Ectodermal cell (in vitro differentiated cells): ENCODE measurements at regions not wholly inside any gene's neighbourhood (a gene's known extent, or its start where the extent isn't known, plus 50 kb on each side); places are given as distances from the start of the nearest gene placed in this dataset.

Source experiments
- H3K27ac ChIP-seq: 2 replicates; pipeline ENCODE4 v1.7.0; 2013; ENCODE audit warnings: mild to moderate bottlenecking, low read depth, low read length; ENCODE audit not compliant: insufficient read depth, poor library complexity, severe bottlenecking
- H3K27me3 ChIP-seq: 2 replicates; pipeline ENCODE4 v1.7.0; 2013; ENCODE audit warnings: mild to moderate bottlenecking, low read length; ENCODE audit not compliant: insufficient read depth, control insufficient read depth, poor library complexity, severe bottlenecking
- H3K36me3 ChIP-seq: one replicate; pipeline ENCODE4 v1.7.0; 2013; ENCODE audit warnings: low read length; ENCODE audit not compliant: control insufficient read depth, insufficient read depth
- H3K4me1 ChIP-seq: one replicate; pipeline ENCODE4 v1.7.0; 2013; ENCODE audit warnings: low read length; ENCODE audit not compliant: control insufficient read depth, insufficient read depth
- H3K4me3 ChIP-seq: 2 replicates; pipeline ENCODE4 v1.7.0; 2013; ENCODE audit warnings: low read depth, low read length, control low read depth; ENCODE audit not compliant: insufficient read depth
- H3K9me3 ChIP-seq: 2 replicates; pipeline ENCODE4 v1.7.0; 2013; ENCODE audit warnings: mild to moderate bottlenecking, low read length, moderate library complexity; ENCODE audit not compliant: control insufficient read depth
- WGBS, 2 experiments: methylation state at CpG; one replicate each; pipeline ENCODE4 v1.1.7; 2013; ENCODE audit warnings: missing lambda C conversion rate in 2 of 2; 5-methylcytosine and 5-hydroxymethylcytosine counted together

DNA sequence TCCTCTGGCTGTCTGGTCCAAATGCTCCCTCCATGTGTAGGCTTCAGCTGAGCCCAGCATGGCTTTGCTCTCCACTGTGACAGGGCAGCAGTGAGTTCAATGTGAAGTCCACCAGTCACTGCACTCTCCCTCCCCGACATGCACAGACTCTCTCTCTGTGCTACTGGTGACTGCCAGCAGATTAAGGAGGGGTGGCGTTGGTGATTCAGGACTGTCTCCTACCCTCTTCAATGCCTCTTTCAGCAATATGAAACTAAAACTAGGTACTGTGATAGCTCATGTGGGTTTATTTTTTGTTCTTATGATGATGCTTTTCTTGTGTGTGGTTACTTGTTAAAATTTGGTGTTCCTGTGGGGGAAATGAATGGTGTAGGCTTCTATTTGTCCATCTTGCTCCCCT, 201.0 kb upstream of the RBMS1 start:
- 46 to 100% methylated on average over 1 to 2 of the region's 2 CpGs for WGBS, 2 experiments

DNA sequence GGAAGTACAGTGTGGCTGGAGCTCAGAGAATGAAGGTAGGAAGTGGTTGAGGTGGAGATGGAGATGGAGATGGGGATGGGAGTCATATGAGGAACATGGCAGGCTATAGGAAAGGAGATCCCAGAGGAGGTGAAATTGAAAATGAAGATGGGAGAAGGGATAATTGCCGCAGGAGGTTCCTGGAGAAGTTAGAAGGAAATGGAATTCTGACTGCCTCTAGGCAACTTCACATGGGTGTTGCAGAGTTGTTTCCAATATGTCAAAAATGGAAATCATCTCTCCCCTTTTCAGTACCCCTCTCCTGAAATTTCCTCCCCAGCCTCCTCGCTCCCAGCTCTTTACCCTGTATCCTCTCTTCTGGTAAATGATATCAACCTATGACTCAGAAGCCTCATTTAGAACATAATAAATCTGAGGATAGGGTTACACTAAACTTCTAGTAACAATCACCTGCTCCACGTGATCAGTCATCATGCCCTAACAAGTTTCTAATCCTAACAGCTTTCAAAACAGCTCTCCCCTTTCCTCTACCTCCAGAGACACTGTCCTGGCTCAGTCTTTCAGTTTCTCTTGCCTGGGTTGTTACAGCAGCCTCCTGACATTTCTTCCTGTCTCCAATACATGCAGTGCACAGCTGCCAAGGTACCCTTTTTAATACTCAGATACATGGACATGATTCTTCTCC, 201.9 kb upstream of the RBMS1 start:
- no peaks in the 10 kb centered on the region for H3K36me3 ChIP-seq
- no peaks in the 10 kb centered on the region for H3K4me1 ChIP-seq
- H3K9me3 ChIP-seq: no peaks in the 10 kb centered on the region
- no peak overlapping the region for H3K4me3 ChIP-seq
- H3K27ac ChIP-seq: no peak overlapping the region
- no peaks in the 10 kb centered on the region for H3K27me3 ChIP-seq
- 90 to 95% methylated on average over 3 of the region's 3 CpGs for WGBS, 2 experiments

More for the DNA sequence above, 201.0 kb upstream of the RBMS1 start:
- Histone ChIP-seq H3K9me3 (no peaks in the 10 kb centered on the region), H3K4me1 (no peaks in the 10 kb centered on the region), H3K27me3 (no peaks in the 10 kb centered on the region), H3K36me3 (no peaks in the 10 kb centered on the region), H3K4me3 (no peak overlapping the region), H3K27ac (no peak overlapping the region)

DNA sequence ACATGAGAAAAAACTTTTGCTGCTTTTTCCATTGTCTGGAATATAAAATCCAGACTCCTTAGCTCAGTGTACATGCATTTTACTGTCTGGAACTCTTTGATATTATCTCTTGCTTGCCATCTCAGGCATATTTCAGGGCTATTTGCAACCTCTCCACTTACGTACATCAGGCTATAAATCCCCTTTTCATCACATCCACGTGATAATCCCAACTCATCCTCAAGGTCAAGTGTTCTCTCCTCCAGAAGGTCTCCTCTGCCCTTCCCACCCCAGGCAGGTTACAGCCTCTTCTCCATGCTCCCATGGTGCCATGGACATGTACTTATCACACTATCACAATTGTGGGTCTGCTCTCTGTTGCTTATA, 202.5 kb upstream of the RBMS1 start:
- no peaks in the 10 kb centered on the region for H3K36me3 ChIP-seq
- H3K4me1 ChIP-seq: no peaks in the 10 kb centered on the region
- no peaks in the 10 kb centered on the region for H3K27me3 ChIP-seq
- H3K9me3 ChIP-seq: no peaks in the 10 kb centered on the region
- H3K27ac ChIP-seq: no peak overlapping the region
- 90 to 93% methylated on average over 2 of the region's 2 CpGs for WGBS, 2 experiments
- no peak overlapping the region for H3K4me3 ChIP-seq

DNA sequence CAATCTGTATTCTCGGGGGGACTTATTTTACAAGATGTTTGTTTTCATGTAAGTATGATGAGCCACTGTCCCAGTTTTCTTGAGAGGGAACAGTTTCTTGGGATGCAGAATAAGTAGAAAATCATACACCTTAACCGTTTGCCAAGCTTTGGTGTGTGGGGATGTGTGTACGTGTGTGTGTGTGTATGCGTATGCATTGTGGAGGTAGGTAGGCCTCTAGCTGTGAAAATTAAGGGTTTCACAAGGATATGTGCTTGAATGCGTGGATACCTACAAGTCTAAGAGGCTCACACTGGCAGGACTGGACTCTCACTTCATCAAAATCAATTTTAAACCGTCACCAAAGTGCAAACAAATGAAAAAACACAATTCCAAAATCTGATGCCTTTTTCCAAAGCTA, 204.2 kb upstream of the RBMS1 start:
- H3K36me3 ChIP-seq: no peaks in the 10 kb centered on the region
- no peaks in the 10 kb centered on the region for H3K27me3 ChIP-seq
- H3K27ac ChIP-seq: no peak overlapping the region
- WGBS, 2 experiments: 93 to 96% methylated on average over 6 of the region's 6 CpGs
- no peaks in the 10 kb centered on the region for H3K9me3 ChIP-seq
- H3K4me1 ChIP-seq: no peaks in the 10 kb centered on the region
- no peak overlapping the region for H3K4me3 ChIP-seq

DNA sequence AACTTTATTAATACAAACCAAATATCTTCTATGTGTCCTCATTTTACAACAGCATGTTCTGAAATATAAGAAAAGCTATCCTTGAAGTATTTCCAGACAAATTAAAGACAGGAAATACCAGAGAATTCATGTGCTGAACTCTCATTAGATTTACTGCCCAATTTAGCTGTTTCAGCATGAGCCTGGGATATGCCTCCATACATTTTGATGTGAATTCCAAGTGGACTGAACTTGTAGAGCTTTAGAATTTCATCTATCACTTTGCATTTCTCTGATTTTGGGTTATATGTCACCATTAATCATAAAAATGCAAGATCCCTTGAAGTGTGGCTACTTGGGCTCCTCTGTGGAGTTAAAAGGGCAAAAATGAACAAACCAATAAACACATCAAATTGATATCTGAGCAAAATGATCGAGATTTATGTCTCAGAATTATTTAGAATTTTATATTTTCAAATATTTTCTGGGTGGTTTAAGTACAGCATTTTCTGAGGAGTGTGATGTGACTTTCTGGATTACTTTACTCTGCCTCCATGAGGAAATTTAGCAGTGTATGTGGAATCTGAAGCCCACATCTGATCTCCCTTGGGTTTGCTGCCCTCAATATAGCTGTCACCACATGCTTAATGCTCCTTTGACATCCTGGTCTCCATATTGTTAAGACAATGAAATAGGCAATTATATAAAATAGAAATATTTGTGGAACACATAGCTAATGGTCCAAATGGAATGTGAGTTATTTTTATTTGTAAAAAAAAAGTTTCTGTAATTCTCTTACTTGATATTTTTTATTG, 206.6 kb upstream of the RBMS1 start:
- no peaks in the 10 kb centered on the region for H3K27me3 ChIP-seq
- no peak overlapping the region for H3K27ac ChIP-seq
- no peak overlapping the region for H3K4me3 ChIP-seq
- peaks cover 13% of the 10 kb centered on the region for H3K4me1 ChIP-seq
- no peaks in the 10 kb centered on the region for H3K9me3 ChIP-seq
- WGBS, 2 experiments: 100% methylated on average over 1 of the region's 1 CpG; no CpG with 5 or more reads in 1 of the 2 experiments
- H3K36me3 ChIP-seq: no peaks in the 10 kb centered on the region

DNA sequence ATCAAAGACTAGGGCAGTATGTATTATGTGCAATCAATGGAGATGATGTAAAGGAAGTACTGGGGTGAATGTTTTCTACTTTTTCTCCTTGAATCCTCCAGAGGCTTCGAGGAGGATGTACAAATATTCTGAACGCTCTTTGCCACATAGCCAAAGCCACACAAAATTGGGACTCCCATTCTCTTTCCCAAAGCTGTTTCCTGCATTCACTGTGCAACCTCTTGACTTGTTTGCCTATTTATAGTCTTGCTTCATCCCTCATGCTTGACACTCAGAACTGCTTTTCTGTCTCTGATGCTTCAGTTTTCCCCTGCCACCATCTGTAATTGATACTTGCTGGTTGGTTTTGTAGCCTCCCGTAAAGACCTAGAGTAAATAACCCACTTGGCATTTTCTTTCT, 208.2 kb upstream of the RBMS1 start:
- Histone ChIP-seq H3K27ac (no peak overlapping the region), H3K4me3 (no peak overlapping the region), H3K27me3 (no peaks in the 10 kb centered on the region), H3K9me3 (no peaks in the 10 kb centered on the region), H3K4me1 (peaks cover 13% of the 10 kb centered on the region), H3K36me3 (no peaks in the 10 kb centered on the region)
- 89 to 93% methylated on average over 1 to 2 of the region's 3 CpGs for WGBS, 2 experiments

DNA sequence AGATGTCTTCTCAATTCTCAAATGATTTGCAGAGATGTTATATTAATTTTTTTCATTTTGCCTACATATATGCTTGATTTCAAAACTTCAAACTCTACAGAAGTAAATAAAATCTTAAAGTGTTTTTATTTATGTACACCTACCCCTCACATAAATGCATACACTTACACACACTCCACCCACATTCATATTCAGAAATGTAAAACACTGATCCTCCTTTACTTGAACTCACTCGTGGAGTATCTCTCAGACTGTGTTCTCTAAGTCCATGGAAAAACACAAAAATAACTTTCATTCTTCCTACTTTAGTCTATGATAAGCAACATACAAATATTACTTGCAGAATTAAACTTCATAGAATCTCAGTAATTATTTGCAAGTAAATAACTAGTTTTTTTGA, 209.1 kb upstream of the RBMS1 start:
- no peak overlapping the region for H3K4me3 ChIP-seq
- no peaks in the 10 kb centered on the region for H3K36me3 ChIP-seq
- peaks cover 13% of the 10 kb centered on the region for H3K4me1 ChIP-seq
- 78 to 93% methylated on average over 1 of the region's 1 CpG for WGBS, 2 experiments
- H3K27me3 ChIP-seq: no peaks in the 10 kb centered on the region
- H3K27ac ChIP-seq: no peak overlapping the region
- H3K9me3 ChIP-seq: no peaks in the 10 kb centered on the region

DNA sequence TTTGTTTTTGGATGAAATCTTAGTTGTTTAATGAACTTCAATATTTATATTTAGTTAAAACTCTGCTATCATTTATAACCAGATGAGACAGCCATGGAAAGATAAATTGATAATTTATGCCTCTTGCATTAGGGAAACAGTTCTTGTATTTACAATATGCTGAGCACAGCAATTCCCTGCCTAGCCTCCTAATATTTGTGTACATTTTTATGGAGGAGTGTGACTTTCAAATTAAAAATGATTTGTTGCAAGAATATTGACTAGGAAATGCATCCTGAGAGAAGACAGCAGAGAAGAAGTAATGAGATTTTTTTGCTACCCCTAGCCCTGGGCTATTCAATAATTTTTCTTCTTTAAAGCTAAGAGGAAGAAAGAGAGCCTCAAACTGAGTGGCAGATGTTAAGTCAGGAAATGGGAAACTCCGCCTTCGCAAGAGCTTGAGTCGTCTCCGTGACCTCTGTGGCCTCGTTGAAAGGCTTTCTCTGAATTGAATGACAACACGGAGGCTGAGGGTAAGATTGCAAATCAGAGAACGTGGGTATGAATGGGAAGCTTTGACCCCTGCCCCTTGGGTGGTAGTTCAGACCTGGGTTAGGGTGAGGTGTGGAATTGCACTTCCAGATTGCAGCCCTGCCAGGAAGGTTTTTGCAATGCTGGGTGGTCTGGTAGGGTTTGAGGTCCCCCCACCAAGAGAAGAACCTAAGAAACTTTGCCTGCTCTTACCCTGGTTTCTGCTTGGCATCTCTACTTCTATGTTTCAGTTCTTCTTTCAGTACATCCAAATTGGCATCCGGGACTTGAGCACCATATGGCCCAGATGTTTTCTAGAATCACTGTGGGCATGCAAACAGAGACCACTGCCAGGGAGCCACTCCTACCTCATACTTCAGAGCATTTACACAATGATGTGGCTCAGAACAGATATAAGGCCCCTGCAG, 210.3 kb upstream of the RBMS1 start:
- no peaks in the 10 kb centered on the region for H3K27me3 ChIP-seq
- H3K36me3 ChIP-seq: no peaks in the 10 kb centered on the region
- no peaks in the 10 kb centered on the region for H3K9me3 ChIP-seq
- WGBS, 2 experiments: 16 to 17% methylated on average over 8 of the region's 8 CpGs
- H3K4me1 ChIP-seq: peaks cover 13% of the 10 kb centered on the region
- H3K27ac ChIP-seq: peak overlapping the region; percentile 11
- no peak overlapping the region for H3K4me3 ChIP-seq

DNA sequence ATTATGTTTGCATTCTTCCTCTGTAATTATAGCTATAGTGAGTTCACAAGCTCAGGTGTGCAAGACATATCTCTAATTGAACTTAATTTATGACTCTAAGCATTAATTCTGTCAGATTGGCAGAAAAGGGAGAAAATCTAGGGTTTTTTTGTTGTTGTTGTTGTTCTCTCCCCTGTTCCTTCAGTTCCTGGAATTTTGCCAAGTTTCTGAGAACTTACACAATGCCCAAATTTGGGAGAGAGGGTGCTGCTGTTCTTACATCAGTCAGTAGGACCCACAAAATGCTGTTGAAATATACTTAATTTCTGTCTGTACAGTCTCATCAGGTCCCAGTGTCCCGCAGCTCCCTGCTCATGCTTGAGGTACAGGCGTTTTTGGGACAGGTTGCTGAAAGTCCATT, 221.8 kb upstream of the RBMS1 start:
- WGBS, 2 experiments: 91% methylated on average over 2 of the region's 2 CpGs
- Histone ChIP-seq H3K27ac (no peak overlapping the region), H3K4me1 (no peaks in the 10 kb centered on the region), H3K9me3 (no peaks in the 10 kb centered on the region), H3K27me3 (no peaks in the 10 kb centered on the region), H3K36me3 (no peaks in the 10 kb centered on the region), H3K4me3 (no peak overlapping the region)

DNA sequence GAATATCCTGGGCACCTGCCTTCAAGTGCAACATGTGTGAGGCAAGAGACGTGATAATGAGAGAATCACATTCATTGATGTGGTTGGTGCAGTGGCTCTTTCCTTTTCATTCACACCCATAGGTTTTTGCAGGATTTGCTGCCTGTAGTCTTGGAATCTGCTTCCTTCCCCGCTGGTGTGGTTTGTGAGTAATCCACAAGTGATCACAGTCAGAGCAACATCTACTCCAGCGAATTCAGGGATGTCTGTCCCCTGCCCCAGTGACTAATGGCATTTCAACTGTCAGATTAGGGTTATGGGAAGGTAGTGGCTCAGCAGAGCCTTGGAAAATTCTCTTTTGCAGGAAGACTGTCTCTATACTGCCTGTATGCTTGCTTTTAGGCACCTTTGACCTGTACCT, 225.5 kb upstream of the RBMS1 start:
- no peaks in the 10 kb centered on the region for H3K36me3 ChIP-seq
- WGBS, 2 experiments: 28 to 51% methylated on average over 2 to 3 of the region's 3 CpGs
- H3K4me3 ChIP-seq: no peak overlapping the region
- H3K27ac ChIP-seq: no peak overlapping the region
- no peaks in the 10 kb centered on the region for H3K27me3 ChIP-seq
- no peaks in the 10 kb centered on the region for H3K4me1 ChIP-seq
- H3K9me3 ChIP-seq: no peaks in the 10 kb centered on the region
